ENCODE measurements at regions not wholly inside any gene's neighbourhood (a gene's known extent, or its start where the extent isn't known, plus 50 kb on each side); places are given as distances from the start of the nearest gene placed in this dataset.
"Not testable (repeated sequence)": the region's sequence is repeated elsewhere in the genome, so short reads cannot be mapped to it uniquely, and the experiment has no call there.

- no peak for DNase-seq (ENCODE audit: low read depth in 2 of 2)
These were observed 1292.0 kb upstream of the CHAC2 start for GRCh38 chr2:52475590-52475989.

- DNase-seq (ENCODE audit: low read depth in 2 of 2), result no peak
These were observed 1293.5 kb upstream of the CHAC2 start for GRCh38 chr2:52474091-52474490.

- no peak for DNase-seq (ENCODE audit: low read depth in 2 of 2)
These were observed 1294.1 kb upstream of the CHAC2 start for GRCh38 chr2:52473526-52473925.

GRCh38 chr2:52470457-52470856 lies 1297.1 kb upstream of the CHAC2 start:
- DNase-seq (ENCODE audit: low read depth in 2 of 2), result not testable (repeated sequence)

GRCh38 chr2:52467189-52467588 lies 1300.4 kb upstream of the CHAC2 start:
- DNase-seq (ENCODE audit: low read depth in 2 of 2), result no peak

- no peak for DNase-seq (ENCODE audit: low read depth in 2 of 2)
These were observed 1302.3 kb upstream of the CHAC2 start for GRCh38 chr2:52465287-52465686.

- DNase-seq (ENCODE audit: low read depth in 2 of 2), result no peak
These were observed 1304.1 kb upstream of the CHAC2 start for GRCh38 chr2:52463457-52463856.

GRCh38 chr2:52456561-52457377 lies 1310.8 kb upstream of the CHAC2 start:
- no peak for DNase-seq (ENCODE audit: low read depth in 2 of 2)

- DNase-seq (ENCODE audit: low read depth in 2 of 2), result no peak
These were observed 1312.6 kb upstream of the CHAC2 start for GRCh38 chr2:52454962-52455361.

GRCh38 chr2:52452201-52452600 lies 1315.4 kb upstream of the CHAC2 start:
- no peak for DNase-seq (ENCODE audit: low read depth in 2 of 2)

GRCh38 chr2:52445686-52446085 lies 1321.9 kb upstream of the CHAC2 start:
- no peak for DNase-seq (ENCODE audit: low read depth in 2 of 2)

- no peak for DNase-seq (ENCODE audit: low read depth in 2 of 2)
These were observed 1336.2 kb upstream of the CHAC2 start for GRCh38 chr2:52431352-52431760.

GRCh38 chr2:52429740-52430139 lies 1337.9 kb upstream of the CHAC2 start:
- DNase-seq (ENCODE audit: low read depth in 2 of 2), result no peak

GRCh38 chr2:52429171-52429570 lies 1338.4 kb upstream of the CHAC2 start:
- DNase-seq (ENCODE audit: low read depth in 2 of 2), result no peak

GRCh38 chr2:52428224-52428623 lies 1339.4 kb upstream of the CHAC2 start:
- no peak for DNase-seq (ENCODE audit: low read depth in 2 of 2)

GRCh38 chr2:52423655-52424054 lies 1343.9 kb upstream of the CHAC2 start:
- DNase-seq (ENCODE audit: low read depth in 2 of 2), result no peak

GRCh38 chr2:52423111-52423510 lies 1344.5 kb upstream of the CHAC2 start:
- DNase-seq (ENCODE audit: low read depth in 2 of 2), result no peak

- DNase-seq (ENCODE audit: low read depth in 2 of 2), result no peak
These were observed 1351.3 kb upstream of the CHAC2 start for GRCh38 chr2:52416340-52416739.

- no peak for DNase-seq (ENCODE audit: low read depth in 2 of 2)
These were observed 1352.9 kb upstream of the CHAC2 start for GRCh38 chr2:52414561-52415295.

GRCh38 chr2:52409308-52410118 lies 1358.1 kb upstream of the CHAC2 start:
- not testable (repeated sequence) for DNase-seq (ENCODE audit: low read depth in 2 of 2)

- DNase-seq (ENCODE audit: low read depth in 2 of 2), result no peak
These were observed 1361.6 kb upstream of the CHAC2 start for GRCh38 chr2:52405980-52406379.

GRCh38 chr2:52404866-52405265 lies 1362.7 kb upstream of the CHAC2 start:
- no peak for DNase-seq (ENCODE audit: low read depth in 2 of 2)

All from dermis microvascular lymphatic vessel endothelial cell (primary cell).